GM19452 (cell line): ENCODE measurements at regions not wholly inside any gene's neighbourhood (a gene's known extent, or its start where the extent isn't known, plus 50 kb on each side); places are given as distances from the start of the nearest gene placed in this dataset.
"Not testable (repeated sequence)": the region's sequence is repeated elsewhere in the genome, so short reads cannot be mapped to it uniquely, and the experiment has no call there.

ENCODE experiments used
- ATAC-seq: cut with Tn5 transposase; IDR thresholded peaks from one replicate; pipeline ENCODE4 v1.9.1; 2021; ENCODE audit not compliant: unreplicated experiment

DNA sequence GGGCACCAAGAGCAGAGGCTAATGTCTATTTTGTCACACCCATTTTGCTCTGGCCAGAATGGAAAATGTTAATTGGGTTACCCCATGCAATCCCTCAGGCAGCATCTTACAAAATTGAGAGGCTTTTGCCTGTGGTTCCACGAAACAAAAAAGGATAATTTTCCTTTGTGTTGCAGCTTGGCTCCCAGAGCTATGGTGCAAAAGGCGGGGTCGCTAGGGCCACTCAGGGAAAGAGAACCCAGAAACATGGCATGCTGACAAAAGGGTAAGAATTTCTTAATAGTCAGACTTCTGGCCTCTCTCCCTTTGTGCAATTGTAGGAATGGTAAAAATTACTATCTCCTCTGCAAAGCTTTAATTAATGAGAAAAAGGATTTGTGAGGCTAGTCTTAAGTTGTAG lies 119.6 kb upstream of the BANK1 start:
- ATAC-seq, result no peak

DNA sequence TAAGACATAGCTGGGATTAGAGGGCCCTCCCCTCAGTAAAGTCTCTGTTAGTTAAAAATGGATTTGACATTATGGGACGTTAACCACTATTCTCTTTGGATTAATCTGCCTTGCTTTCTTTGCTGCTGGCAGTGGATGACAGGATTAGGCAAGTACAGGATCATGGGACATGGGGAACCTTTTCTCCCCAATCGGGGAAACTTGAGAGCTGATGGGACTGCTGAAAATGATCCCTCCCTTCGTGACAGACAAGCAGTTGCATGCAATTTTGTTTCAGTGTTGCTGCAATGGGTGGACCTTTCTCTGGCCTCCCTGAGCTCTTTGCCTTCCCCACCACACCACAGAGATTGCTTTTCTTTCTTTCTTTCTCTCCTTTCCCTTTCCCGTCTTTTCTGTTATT lies 120.2 kb upstream of the BANK1 start:
- ATAC-seq, result no peak

- no peak for ATAC-seq
Observed at GRCh38 chr4:101669832-101670188, 120.7 kb upstream of the BANK1 start.

GRCh38 chr4:101669138-101669831 lies 121.2 kb upstream of the BANK1 start:
- no peak for ATAC-seq

DNA sequence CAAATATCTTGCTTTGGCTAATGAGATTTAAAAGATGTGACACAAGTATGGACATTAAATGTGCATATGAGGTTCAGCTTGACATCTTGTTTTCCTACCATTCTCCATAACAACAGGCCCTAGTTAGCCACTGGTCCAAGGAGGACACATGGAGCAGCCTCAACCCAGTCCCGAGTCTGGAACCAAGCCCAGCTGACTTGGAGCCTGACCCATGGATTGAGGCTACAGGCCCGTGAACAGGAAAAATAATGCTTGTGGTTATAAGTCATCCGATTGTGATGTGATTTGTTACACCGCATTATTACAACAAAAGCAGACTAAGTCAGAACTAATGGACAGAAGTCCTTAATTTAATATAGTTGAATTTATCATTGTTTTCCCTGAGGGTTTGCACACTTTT lies 123.2 kb upstream of the BANK1 start:
- ATAC-seq, result no peak

GRCh38 chr4:101660607-101661006 lies 129.9 kb upstream of the BANK1 start:
- no peak for ATAC-seq

DNA sequence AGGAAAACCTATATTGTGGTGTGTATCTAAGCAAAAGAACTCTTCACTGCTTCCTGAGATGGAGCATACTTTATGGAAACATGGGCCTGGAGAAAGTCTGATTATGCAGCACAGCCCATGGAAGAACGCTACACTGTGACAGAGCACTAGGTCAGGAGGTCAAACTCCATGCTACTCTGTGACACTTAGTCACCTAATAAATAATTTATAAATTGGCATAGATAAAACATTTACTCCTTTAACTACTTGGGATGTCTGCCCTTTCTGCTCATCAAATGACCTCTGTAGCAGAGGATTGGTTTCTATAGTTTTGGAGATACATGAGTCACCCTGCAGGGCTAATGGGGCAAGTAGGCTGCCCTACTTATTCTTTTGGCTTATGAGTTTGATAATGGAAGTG lies 134.7 kb upstream of the BANK1 start:
- ATAC-seq, result no peak

DNA sequence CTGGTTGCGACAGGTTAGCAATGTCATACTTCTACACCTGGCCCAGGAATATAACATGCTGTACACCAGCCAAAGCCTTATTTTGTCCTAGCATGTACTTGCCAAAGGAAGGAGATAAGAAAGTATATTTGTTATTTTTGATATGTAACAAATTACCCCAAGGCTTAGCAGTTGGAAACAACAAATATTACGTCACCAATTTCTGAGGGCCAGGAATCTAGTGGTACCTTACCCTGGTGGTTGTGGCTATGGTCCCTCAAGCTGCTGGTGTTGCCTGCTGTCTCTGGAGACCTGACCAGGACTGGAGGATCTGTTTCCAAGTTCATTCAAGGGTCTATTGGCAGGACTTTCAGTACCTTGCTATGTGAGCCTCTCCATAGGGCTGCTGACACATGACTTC lies 135.5 kb upstream of the BANK1 start:
- no peak for ATAC-seq

- ATAC-seq, result no peak
Observed at GRCh38 chr4:101651778-101652177, 138.8 kb upstream of the BANK1 start.

DNA sequence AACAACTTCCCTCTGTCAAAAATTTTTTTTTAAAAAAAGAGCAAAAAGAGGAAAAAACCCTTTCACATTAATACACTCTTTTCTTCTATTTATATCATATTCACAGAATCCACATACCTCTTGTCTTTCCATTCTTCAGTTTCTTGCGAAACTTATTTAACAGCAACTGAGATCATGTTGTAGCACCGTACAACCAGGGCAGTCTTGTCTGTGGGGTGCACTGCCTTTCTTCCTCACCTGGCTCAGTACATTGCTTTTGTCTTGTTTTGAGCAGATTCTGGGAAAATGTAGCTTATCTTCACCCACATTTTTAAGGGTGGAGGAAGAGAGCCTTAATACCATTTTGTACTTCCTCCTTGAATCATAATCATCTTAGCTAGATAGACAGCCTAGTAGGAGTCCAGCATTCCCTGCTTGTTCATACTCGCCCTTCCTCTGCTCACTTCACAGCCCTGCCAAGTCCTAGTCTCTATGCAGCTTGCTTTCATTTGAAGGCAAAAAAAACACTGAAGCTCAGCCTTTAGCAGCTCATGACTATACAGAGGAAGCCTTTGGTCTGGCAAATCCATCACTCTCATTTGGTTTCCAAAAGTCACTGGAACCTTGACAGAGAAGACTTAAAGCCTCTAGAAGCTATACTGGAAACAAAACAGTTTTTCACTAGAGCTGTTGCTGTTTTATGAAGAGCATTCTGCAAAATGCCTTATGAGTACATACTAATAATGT lies 140.6 kb upstream of the BANK1 start:
- ATAC-seq, result no peak

GRCh38 chr4:101647710-101648034 lies 142.9 kb upstream of the BANK1 start:
- ATAC-seq, result no peak

GRCh38 chr4:101644516-101644915 lies 146.0 kb upstream of the BANK1 start:
- ATAC-seq, result no peak

- no peak for ATAC-seq
Observed at GRCh38 chr4:101643186-101643837, 147.2 kb upstream of the BANK1 start.

- not testable (repeated sequence) for ATAC-seq
Observed at GRCh38 chr4:101632766-101633165, 157.8 kb upstream of the BANK1 start.

DNA sequence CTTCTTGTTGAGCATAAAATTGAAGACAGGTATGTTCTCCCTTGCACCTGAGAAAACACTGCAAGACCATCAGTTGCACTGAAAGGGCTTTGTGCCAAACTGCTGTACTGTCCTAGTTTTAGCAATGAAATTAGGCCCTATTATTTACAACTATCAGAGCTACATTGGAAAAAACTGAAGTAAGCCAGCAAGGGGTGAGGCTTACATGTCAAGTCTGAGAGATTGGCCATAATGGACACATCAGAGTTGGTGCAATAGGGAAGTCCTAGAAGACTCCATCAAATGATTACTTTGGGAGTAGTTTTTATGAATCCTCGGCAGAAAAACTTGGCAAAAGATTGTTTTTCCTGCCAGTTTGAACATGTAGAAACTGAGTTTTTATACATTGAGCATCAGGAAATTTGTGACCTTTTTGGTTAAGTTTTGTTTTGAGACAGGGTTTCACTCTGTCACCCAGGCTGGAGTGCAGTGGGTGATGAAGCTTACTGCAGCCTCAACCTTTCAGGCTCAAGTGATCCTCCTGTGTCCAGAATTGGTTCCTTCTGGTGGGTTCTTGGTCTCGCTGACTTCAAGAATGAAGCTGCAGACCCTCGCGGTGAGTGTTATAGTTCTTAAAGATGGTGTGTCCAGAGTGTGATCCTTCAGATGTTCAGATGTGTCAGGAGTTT lies 160.1 kb upstream of the BANK1 start:
- ATAC-seq, result no peak

GRCh38 chr4:101621120-101621519 lies 169.4 kb upstream of the BANK1 start:
- ATAC-seq, result no peak

GRCh38 chr4:101615652-101616051 lies 174.9 kb upstream of the BANK1 start:
- no peak for ATAC-seq

DNA sequence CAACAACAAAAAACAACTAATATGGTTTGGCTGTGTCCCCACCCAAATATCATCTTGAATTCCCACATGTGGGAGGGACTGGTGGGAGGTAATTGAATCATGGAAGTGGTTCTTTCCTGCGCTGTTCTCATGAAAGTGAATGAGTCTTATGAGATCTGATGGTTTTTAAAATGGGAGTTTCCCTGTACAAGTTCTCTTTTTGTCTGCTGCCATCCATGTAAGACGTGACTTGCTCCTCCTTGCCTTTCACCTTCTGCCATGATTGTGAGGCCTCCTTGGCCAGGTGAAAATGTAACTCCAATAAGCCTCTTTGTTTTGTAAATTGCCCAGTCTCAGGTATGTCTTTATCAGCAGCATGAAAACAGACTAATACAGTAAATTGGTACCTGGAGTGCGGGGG lies 183.5 kb upstream of the BANK1 start:
- not testable (repeated sequence) for ATAC-seq

- no peak for ATAC-seq
Observed at GRCh38 chr4:101604976-101605375, 185.6 kb upstream of the BANK1 start.

- ATAC-seq, result no peak
Observed at GRCh38 chr4:101600287-101600686, 190.2 kb upstream of the BANK1 start.

DNA sequence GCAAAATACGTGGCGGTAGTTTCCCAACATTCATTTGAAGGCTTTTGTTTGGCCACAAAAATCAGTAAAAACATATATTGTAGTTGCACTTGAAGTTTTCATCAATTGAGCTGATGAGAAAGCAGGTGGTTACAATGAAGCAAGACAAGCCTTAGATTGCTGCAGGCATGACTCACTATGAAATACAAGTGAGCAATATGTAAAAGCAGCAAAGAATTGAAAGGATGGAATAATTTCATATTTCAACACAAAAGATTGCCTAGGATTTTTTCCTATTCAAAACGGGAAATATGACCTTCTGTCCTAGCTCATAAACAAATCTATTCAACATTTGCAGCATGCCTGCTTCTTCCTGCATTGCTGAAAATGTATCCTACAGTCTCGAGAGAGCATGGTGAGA lies 190.9 kb upstream of the BANK1 start:
- no peak for ATAC-seq
